Progenitor cell of endocrine pancreas (in vitro differentiated cells): ENCODE measurements at regions not wholly inside any gene's neighbourhood (a gene's known extent, or its start where the extent isn't known, plus 50 kb on each side); places are given as distances from the start of the nearest gene placed in this dataset.

Source experiments
- DNase-seq: peaks from one replicate; pipeline ENCODE4 v3.0.0; 2021; ENCODE audit warnings: low spot score; ENCODE audit not compliant: unreplicated experiment
- H3K27ac Mint-ChIP-seq: 2 replicates; pipeline ENCODE4 v1.8.0; 2021; ENCODE audit warnings: mild to moderate bottlenecking, moderate library complexity, mixed read lengths
- H3K27me3 Mint-ChIP-seq: 2 replicates; pipeline ENCODE4 v1.8.0; 2021; ENCODE audit warnings: mixed read lengths
- H3K36me3 Mint-ChIP-seq: 2 replicates; pipeline ENCODE4 v1.8.0; 2022; ENCODE audit warnings: mixed read lengths; ENCODE audit not compliant: insufficient read depth
- H3K4me1 Mint-ChIP-seq: 2 replicates; pipeline ENCODE4 v1.8.0; 2021; ENCODE audit warnings: low read depth, mixed read lengths
- H3K4me3 Mint-ChIP-seq: 2 replicates; pipeline ENCODE4 v1.8.0; 2021; ENCODE audit warnings: low read depth, mild to moderate bottlenecking, moderate library complexity, mixed read lengths
- H3K9me3 Mint-ChIP-seq: 2 replicates; pipeline ENCODE4 v1.8.0; 2021; ENCODE audit warnings: low read depth, mixed read lengths
- CTCF ChIP-seq: fragments of 200-600 bp; sonication (generic); IDR thresholded peaks from one replicate; pipeline ENCODE4 v1.5.0; 2021; ENCODE audit warnings: antibody characterized with exemption, mild to moderate bottlenecking; ENCODE audit not compliant: unreplicated experiment

GRCh38 chr2:188079196-188079595, 212.5 kb upstream of the GULP1 start:
- Mint-ChIP-seq H3K9me3 (peaks cover under 1% of the 10 kb centered on the region), H3K27ac (no peak overlapping the region), H3K4me3 (no peak overlapping the region), H3K27me3 (no peaks in the 10 kb centered on the region), H3K4me1 (no peaks in the 10 kb centered on the region), H3K36me3 (no peaks in the 10 kb centered on the region)
- DNase-seq = no peak
- TF ChIP-seq CTCF = no peak

- H3K27me3 Mint-ChIP-seq = no peaks in the 10 kb centered on the region
- no peak for DNase-seq
- no peaks in the 10 kb centered on the region for H3K4me1 Mint-ChIP-seq
- no peak for TF ChIP-seq CTCF
- H3K27ac Mint-ChIP-seq = no peak overlapping the region
- H3K4me3 Mint-ChIP-seq = no peak overlapping the region
- H3K36me3 Mint-ChIP-seq = no peaks in the 10 kb centered on the region
- peaks cover 6% of the 10 kb centered on the region for H3K9me3 Mint-ChIP-seq
These were observed 206.3 kb upstream of the GULP1 start for GRCh38 chr2:188085421-188085820.

GRCh38 chr2:188089901-188090300, 201.8 kb upstream of the GULP1 start:
- no peak overlapping the region for H3K27ac Mint-ChIP-seq
- no peaks in the 10 kb centered on the region for H3K4me1 Mint-ChIP-seq
- H3K4me3 Mint-ChIP-seq = no peak overlapping the region
- H3K9me3 Mint-ChIP-seq = peaks cover 6% of the 10 kb centered on the region
- H3K27me3 Mint-ChIP-seq = no peaks in the 10 kb centered on the region
- TF ChIP-seq CTCF = no peak
- H3K36me3 Mint-ChIP-seq = no peaks in the 10 kb centered on the region
- no peak for DNase-seq

GRCh38 chr2:188091220-188091619, 200.5 kb upstream of the GULP1 start:
- no peaks in the 10 kb centered on the region for H3K4me1 Mint-ChIP-seq
- no peak for DNase-seq
- peaks cover 6% of the 10 kb centered on the region for H3K9me3 Mint-ChIP-seq
- no peaks in the 10 kb centered on the region for H3K27me3 Mint-ChIP-seq
- H3K27ac Mint-ChIP-seq = no peak overlapping the region
- no peaks in the 10 kb centered on the region for H3K36me3 Mint-ChIP-seq
- no peak for TF ChIP-seq CTCF
- H3K4me3 Mint-ChIP-seq = no peak overlapping the region

GRCh38 chr2:188092734-188093133, 198.9 kb upstream of the GULP1 start:
- H3K4me3 Mint-ChIP-seq = no peak overlapping the region

More at GRCh38 chr2:188092734-188093133, 198.9 kb upstream of the GULP1 start:
- no peak for DNase-seq
- Mint-ChIP-seq H3K27me3 (no peaks in the 10 kb centered on the region), H3K27ac (no peak overlapping the region), H3K4me1 (peaks cover 3% of the 10 kb centered on the region), H3K36me3 (no peaks in the 10 kb centered on the region), H3K9me3 (peaks cover 2% of the 10 kb centered on the region)
- TF ChIP-seq CTCF = no peak
